IMR-90 (cell line): ENCODE measurements at regions not wholly inside any gene's neighbourhood (a gene's known extent, or its start where the extent isn't known, plus 50 kb on each side); places are given as distances from the start of the nearest gene placed in this dataset.

Experiments used
- ATAC-seq: fragments of 200-7000 bp; cut with Tn5 transposase; 2 replicates; pipeline ENCODE4 v1.9.1; 2020; ENCODE audit warnings: low read depth, mild to moderate bottlenecking, moderate library complexity
- BruUV-seq: library from RNA; stranded (reverse); fragments of 400-500 nt; replicated peaks from 2 replicates; lab custom pipeline; 2021; lab: Mats Ljungman, UMichigan
- CTCF ChIA-PET: fragments of 300-600 bp; formaldehyde crosslinking; extraction: SDS; loops from one replicate; lab custom pipeline; 2021; ENCODE audit warnings: antibody characterized with exemption; lab: Yijun Ruan, JAX
- POLR2A ChIA-PET: fragments of 300-600 bp; sonication (Branson Sonifier 250); formaldehyde crosslinking; loops from one replicate; lab custom pipeline; 2022; ENCODE audit warnings: antibody characterized with exemption; ENCODE audit not compliant: unreplicated experiment; lab: Charles Lee
- DNase-seq: peaks from one replicate; pipeline ENCODE4 v3.0.0; 2013
- H2AFZ ChIP-seq: replicated peaks from 2 replicates; pipeline ENCODE3; 2013; ENCODE audit warnings: low read length, mild to moderate bottlenecking; ENCODE audit not compliant: poor library complexity
- H2AK5ac ChIP-seq: 2 replicates; pipeline ENCODE4 v1.6.1; 2013; ENCODE audit warnings: low read depth, low read length, inconsistent platforms
- H2AK9ac ChIP-seq: replicated peaks from 2 replicates; pipeline ENCODE3; 2013; ENCODE audit warnings: mild to moderate bottlenecking, low read depth, low read length, moderate library complexity; ENCODE audit not compliant: poor library complexity
- H2BK120ac ChIP-seq: 2 replicates; pipeline ENCODE4 v1.6.1; 2013; ENCODE audit warnings: low read depth, low read length, inconsistent platforms
- H2BK15ac ChIP-seq: 3 replicates; pipeline ENCODE4 v1.6.1; 2013; ENCODE audit warnings: low read depth, low read length, inconsistent platforms
- H2BK20ac ChIP-seq: 2 replicates; pipeline ENCODE4 v1.6.1; 2013; ENCODE audit warnings: low read depth, mild to moderate bottlenecking, inconsistent platforms, low read length, moderate library complexity
- H2BK5ac ChIP-seq: 2 replicates; pipeline ENCODE4 v1.6.1; 2013; ENCODE audit warnings: mild to moderate bottlenecking, low read depth, low read length, inconsistent platforms; ENCODE audit not compliant: poor library complexity, severe bottlenecking
- H3K14ac ChIP-seq: replicated peaks from 2 replicates; pipeline ENCODE4 v1.6.1; 2013; ENCODE audit warnings: low read depth, low read length, inconsistent platforms
- H3K18ac ChIP-seq: 2 replicates; pipeline ENCODE4 v1.6.1; 2013; ENCODE audit warnings: low read depth, low read length, control low read depth
- H3K23ac ChIP-seq: 2 replicates; pipeline ENCODE4 v1.6.1; 2013; ENCODE audit warnings: low read depth, low read length, inconsistent platforms
- H3K27ac ChIP-seq: 2 replicates; pipeline ENCODE4 v1.5.1; 2013; ENCODE audit warnings: mild to moderate bottlenecking, control low read depth, low read length; ENCODE audit not compliant: insufficient read depth
- H3K27me3 ChIP-seq: 2 replicates; pipeline ENCODE4 v1.6.1; 2013; ENCODE audit warnings: low read length; ENCODE audit not compliant: control insufficient read depth, insufficient read depth
- H3K36me3 ChIP-seq: 2 replicates; pipeline ENCODE4 v1.6.1; 2013; ENCODE audit warnings: low read length, mixed read lengths; ENCODE audit not compliant: control insufficient read depth, insufficient read depth
- H3K4ac ChIP-seq: 2 replicates; pipeline ENCODE4 v1.6.1; 2013; ENCODE audit warnings: low read depth, low read length, inconsistent platforms
- H3K4me1 ChIP-seq: 2 replicates; pipeline ENCODE4 v1.6.1; 2013; ENCODE audit warnings: low read length, mixed read lengths; ENCODE audit not compliant: control insufficient read depth, insufficient read depth
- H3K4me2 ChIP-seq: 2 replicates; pipeline ENCODE4 v1.6.1; 2013; ENCODE audit warnings: low read depth, mild to moderate bottlenecking, control low read depth, low read length, moderate library complexity
- H3K4me3 ChIP-seq: 2 replicates; pipeline ENCODE4 v1.5.1; 2013; ENCODE audit warnings: low read depth, mild to moderate bottlenecking, control low read depth, low read length, moderate library complexity; ENCODE audit not compliant: insufficient read depth
- H3K56ac ChIP-seq: 2 replicates; pipeline ENCODE4 v1.6.1; 2013; ENCODE audit warnings: low read length, inconsistent platforms; ENCODE audit not compliant: insufficient read depth; ENCODE audit errors: extremely low read depth
- H3K79me1 ChIP-seq, 2 experiments: 2 replicates each; pipeline ENCODE4 v1.6.1; 2013; ENCODE audit warnings: low read length in 2 of 2, inconsistent platforms in 1 of 2, low read depth in 1 of 2
- H3K9ac ChIP-seq: 2 replicates; pipeline ENCODE4 v1.6.1; 2013; ENCODE audit warnings: low read depth, low read length, control low read depth
- H3K9me1 ChIP-seq: 2 replicates; pipeline ENCODE4 v1.6.1; 2013; ENCODE audit warnings: low read length, inconsistent platforms; ENCODE audit not compliant: insufficient read depth
- H3K9me3 ChIP-seq: 2 replicates; pipeline ENCODE4 v1.6.1; 2013; ENCODE audit warnings: low read length; ENCODE audit not compliant: control insufficient read depth, insufficient read depth
- H4K20me1 ChIP-seq: 2 replicates; pipeline ENCODE4 v1.6.1; 2013; ENCODE audit warnings: low read length, inconsistent platforms; ENCODE audit not compliant: insufficient read depth
- H4K5ac ChIP-seq: 2 replicates; pipeline ENCODE4 v1.6.1; 2013; ENCODE audit warnings: mild to moderate bottlenecking, low read depth, low read length, control low read depth
- H4K8ac ChIP-seq, 2 experiments: 2 replicates each; pipeline ENCODE4 v1.6.1; 2013; ENCODE audit warnings: low read depth in 2 of 2, low read length in 2 of 2, control low read depth in 1 of 2, inconsistent platforms in 1 of 2
- H4K91ac ChIP-seq: 2 replicates; pipeline ENCODE4 v1.6.1; 2013; ENCODE audit warnings: low read depth, low read length, inconsistent platforms; ENCODE audit not compliant: insufficient read depth
- BHLHE40 ChIP-seq: fragments of 150-350 bp; IDR thresholded peaks from 2 replicates; pipeline ENCODE4 v1.6.1; 2016; ENCODE audit warnings: mild to moderate bottlenecking, low read depth, low read length
- CEBPB ChIP-seq: IDR thresholded peaks from 2 replicates; pipeline ENCODE4 v1.6.1; 2012; ENCODE audit warnings: low read depth, low read length, improper control_type of control experiment
- CHD1 ChIP-seq: IDR thresholded peaks from 2 replicates; pipeline ENCODE4 v1.6.1; 2012; ENCODE audit warnings: low read depth, low read length, improper control_type of control experiment
- FOS ChIP-seq: fragments of 150-350 bp; IDR thresholded peaks from 2 replicates; pipeline ENCODE4 v1.6.1; 2016; ENCODE audit warnings: low read depth, low read length
- MAFK ChIP-seq: IDR thresholded peaks from 2 replicates; pipeline ENCODE4 v1.6.1; 2012; ENCODE audit warnings: low read depth, low read length, improper control_type of control experiment
- MAZ ChIP-seq: IDR thresholded peaks from 2 replicates; pipeline ENCODE4 v1.6.1; 2012; ENCODE audit warnings: low read depth, mild to moderate bottlenecking, low read length, improper control_type of control experiment, moderate library complexity, borderline replicate concordance
- MXI1 ChIP-seq: IDR thresholded peaks from 2 replicates; pipeline ENCODE4 v1.6.1; 2012; ENCODE audit warnings: low read depth, mild to moderate bottlenecking, low read length, moderate library complexity, borderline replicate concordance
- NFE2L2 ChIP-seq: fragments of 150-350 bp; IDR thresholded peaks from 2 replicates; pipeline ENCODE4 v1.6.1; 2016; ENCODE audit warnings: low read depth, mild to moderate bottlenecking, low read length
- POLR2A ChIP-seq: IDR thresholded peaks from 2 replicates; pipeline ENCODE4 v1.6.1; 2012; ENCODE audit warnings: mild to moderate bottlenecking, low read depth, low read length
- RAD21 ChIP-seq: IDR thresholded peaks from 2 replicates; pipeline ENCODE4 v1.6.1; 2012; ENCODE audit warnings: low read length, improper control_type of control experiment
- RCOR1 ChIP-seq: IDR thresholded peaks from 2 replicates; pipeline ENCODE4 v1.6.1; 2012; ENCODE audit warnings: mild to moderate bottlenecking, low read length, improper control_type of control experiment; ENCODE audit not compliant: insufficient replicate concordance
- RFX5 ChIP-seq: IDR thresholded peaks from 2 replicates; pipeline ENCODE4 v1.8.0; 2012; ENCODE audit warnings: low read depth, mild to moderate bottlenecking, low read length, moderate library complexity
- SMC3 ChIP-seq: fragments of 150-350 bp; IDR thresholded peaks from 2 replicates; pipeline ENCODE4 v1.6.1; 2016; ENCODE audit warnings: low read depth, mild to moderate bottlenecking, antibody characterized with exemption, low read length, moderate library complexity
- WGBS, 2 experiments: methylation state at CpG; one replicate each; pipeline versions ENCODE4 v1.1.5 to v1.1.7; 2013; ENCODE audit warnings: missing lambda C conversion rate in 2 of 2; ENCODE audit not compliant: insufficient read length in 1 of 2; ENCODE audit errors: extremely low coverage in 2 of 2; 5-methylcytosine and 5-hydroxymethylcytosine counted together
- dilution Hi-C: fragments of 300-500 bp; cut with HindIII; formaldehyde crosslinking; loops from one replicate; pipeline ENCODE4 v1.14.3; 2018; ENCODE audit warnings: low sequenced_read_pairs; ENCODE audit not compliant: unreplicated experiment
- in situ Hi-C: fragments of 300-500 bp; cut with MboI; formaldehyde crosslinking; loops from 3 replicates; pipeline ENCODE4 v1.14.3; 2019; ENCODE audit warnings: low sequenced_read_pairs, inconsistent platforms, mixed read lengths
- intact Hi-C: fragments of 100-400 bp; cut with micrococcal nuclease; formaldehyde crosslinking; loops from 2 replicates; pipeline ENCODE4 v1.10.0; 2022
- TF ChIP-seq, protein P1 (sequence below): fragments of 150-350 bp; IDR thresholded peaks from 2 replicates; pipeline ENCODE4 v1.6.1; 2017; ENCODE audit warnings: mild to moderate bottlenecking, antibody characterized with exemption, low read length, low read depth
- TF ChIP-seq, protein P2 (sequence below): fragments of 150-350 bp; IDR thresholded peaks from 2 replicates; pipeline ENCODE4 v1.6.1; 2016; ENCODE audit warnings: low read depth, mild to moderate bottlenecking, low read length, moderate library complexity, borderline replicate concordance
- TF ChIP-seq, protein P3 (sequence below): conservative IDR thresholded peaks from 2 replicates; pipeline ENCODE4 v1.5.1; 2012; ENCODE audit warnings: mild to moderate bottlenecking, low read depth, low read length, improper control_type of control experiment

DNA sequence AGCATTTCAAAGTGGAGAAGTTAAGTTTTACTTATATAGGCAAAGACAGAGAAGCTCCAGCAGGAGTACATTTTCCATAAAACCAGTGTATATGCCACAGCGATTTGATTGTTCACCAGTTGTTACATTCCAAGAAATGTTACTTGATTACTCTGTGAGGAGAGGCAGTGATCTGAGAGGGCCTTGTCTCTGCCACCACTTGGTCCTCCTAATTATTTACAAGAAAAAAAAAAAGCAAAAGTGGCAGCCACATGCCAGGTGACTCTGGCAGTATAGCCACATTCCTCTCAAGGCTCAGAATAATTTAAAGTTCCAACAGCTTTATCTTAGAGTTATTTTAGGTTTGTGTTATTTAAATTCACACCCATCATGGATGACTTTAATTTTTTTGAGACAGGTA lies 1077.8 kb downstream of the ZPLD1 start:
- Histone ChIP-seq H4K8ac (no peak overlapping the region), H2AK5ac (no peak overlapping the region), H3K9me3 (peaks cover 3% of the 10 kb centered on the region; the same call in 1 of the 2 replicates), H3K18ac (no peak overlapping the region), H2BK120ac (no peak overlapping the region), H3K9ac (no peak overlapping the region), H3K79me1 (no peaks in the 10 kb centered on the region), H2BK20ac (no peak overlapping the region), H2AFZ (no peak overlapping the region), H2BK5ac (no peak overlapping the region), H3K23ac (no peak overlapping the region), H3K4me3 (no peak overlapping the region), H3K27ac (no peak overlapping the region), H3K4me1 (no peaks in the 10 kb centered on the region), H3K36me3 (no peaks in the 10 kb centered on the region), H2BK15ac (no peak overlapping the region), H3K9me1 (no peaks in the 10 kb centered on the region), H3K14ac (no peak overlapping the region), H3K4ac (no peak overlapping the region), H2AK9ac (no peak overlapping the region), H4K5ac (no peak overlapping the region), H3K56ac (no peak overlapping the region), H4K91ac (no peak overlapping the region), H3K4me2 (no peak overlapping the region), H3K27me3 (no peaks in the 10 kb centered on the region), H4K20me1 (no peaks in the 10 kb centered on the region)
- no peak for ATAC-seq
- dilution Hi-C loops: no loop called here
- TF ChIP-seq CHD1 (no peak), MXI1 (no peak), SMC3 (no peak), FOS (no peak), CEBPB (no peak), BHLHE40 (no peak), RCOR1 (no peak), MAZ (no peak), RAD21 (no peak), RFX5 (no peak), MAFK (no peak), NFE2L2 (no peak), POLR2A (no peak)
- TF ChIP-seq, protein P1, sequence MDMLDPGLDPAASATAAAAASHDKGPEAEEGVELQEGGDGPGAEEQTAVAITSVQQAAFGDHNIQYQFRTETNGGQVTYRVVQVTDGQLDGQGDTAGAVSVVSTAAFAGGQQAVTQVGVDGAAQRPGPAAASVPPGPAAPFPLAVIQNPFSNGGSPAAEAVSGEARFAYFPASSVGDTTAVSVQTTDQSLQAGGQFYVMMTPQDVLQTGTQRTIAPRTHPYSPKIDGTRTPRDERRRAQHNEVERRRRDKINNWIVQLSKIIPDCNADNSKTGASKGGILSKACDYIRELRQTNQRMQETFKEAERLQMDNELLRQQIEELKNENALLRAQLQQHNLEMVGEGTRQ: no peak
- TF ChIP-seq, protein P2, sequence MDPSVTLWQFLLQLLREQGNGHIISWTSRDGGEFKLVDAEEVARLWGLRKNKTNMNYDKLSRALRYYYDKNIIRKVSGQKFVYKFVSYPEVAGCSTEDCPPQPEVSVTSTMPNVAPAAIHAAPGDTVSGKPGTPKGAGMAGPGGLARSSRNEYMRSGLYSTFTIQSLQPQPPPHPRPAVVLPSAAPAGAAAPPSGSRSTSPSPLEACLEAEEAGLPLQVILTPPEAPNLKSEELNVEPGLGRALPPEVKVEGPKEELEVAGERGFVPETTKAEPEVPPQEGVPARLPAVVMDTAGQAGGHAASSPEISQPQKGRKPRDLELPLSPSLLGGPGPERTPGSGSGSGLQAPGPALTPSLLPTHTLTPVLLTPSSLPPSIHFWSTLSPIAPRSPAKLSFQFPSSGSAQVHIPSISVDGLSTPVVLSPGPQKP: no peak
- TF ChIP-seq, protein P3, sequence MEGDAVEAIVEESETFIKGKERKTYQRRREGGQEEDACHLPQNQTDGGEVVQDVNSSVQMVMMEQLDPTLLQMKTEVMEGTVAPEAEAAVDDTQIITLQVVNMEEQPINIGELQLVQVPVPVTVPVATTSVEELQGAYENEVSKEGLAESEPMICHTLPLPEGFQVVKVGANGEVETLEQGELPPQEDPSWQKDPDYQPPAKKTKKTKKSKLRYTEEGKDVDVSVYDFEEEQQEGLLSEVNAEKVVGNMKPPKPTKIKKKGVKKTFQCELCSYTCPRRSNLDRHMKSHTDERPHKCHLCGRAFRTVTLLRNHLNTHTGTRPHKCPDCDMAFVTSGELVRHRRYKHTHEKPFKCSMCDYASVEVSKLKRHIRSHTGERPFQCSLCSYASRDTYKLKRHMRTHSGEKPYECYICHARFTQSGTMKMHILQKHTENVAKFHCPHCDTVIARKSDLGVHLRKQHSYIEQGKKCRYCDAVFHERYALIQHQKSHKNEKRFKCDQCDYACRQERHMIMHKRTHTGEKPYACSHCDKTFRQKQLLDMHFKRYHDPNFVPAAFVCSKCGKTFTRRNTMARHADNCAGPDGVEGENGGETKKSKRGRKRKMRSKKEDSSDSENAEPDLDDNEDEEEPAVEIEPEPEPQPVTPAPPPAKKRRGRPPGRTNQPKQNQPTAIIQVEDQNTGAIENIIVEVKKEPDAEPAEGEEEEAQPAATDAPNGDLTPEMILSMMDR: no peak
- no peak for DNase-seq
- BruUV-seq: no TSS peak
- in situ Hi-C loops: no loop called here
- intact Hi-C loops: no loop called here
- ChIA-PET CTCF (no interaction called here), POLR2A (no interaction called here)
- no CpG with 5 or more reads among the region's 1 CpG for WGBS, 2 experiments
